D341Med (cell line): ENCODE measurements at regions not wholly inside any gene's neighbourhood (a gene's known extent, or its start where the extent isn't known, plus 50 kb on each side); places are given as distances from the start of the nearest gene placed in this dataset.
"Not testable (repeated sequence)": the region's sequence is repeated elsewhere in the genome, so short reads cannot be mapped to it uniquely, and the experiment has no call there.

Experiments
- DNase-seq: peaks from one replicate; pipeline ENCODE4 v3.0.0; 2012; ENCODE audit warnings: low spot score

DNA sequence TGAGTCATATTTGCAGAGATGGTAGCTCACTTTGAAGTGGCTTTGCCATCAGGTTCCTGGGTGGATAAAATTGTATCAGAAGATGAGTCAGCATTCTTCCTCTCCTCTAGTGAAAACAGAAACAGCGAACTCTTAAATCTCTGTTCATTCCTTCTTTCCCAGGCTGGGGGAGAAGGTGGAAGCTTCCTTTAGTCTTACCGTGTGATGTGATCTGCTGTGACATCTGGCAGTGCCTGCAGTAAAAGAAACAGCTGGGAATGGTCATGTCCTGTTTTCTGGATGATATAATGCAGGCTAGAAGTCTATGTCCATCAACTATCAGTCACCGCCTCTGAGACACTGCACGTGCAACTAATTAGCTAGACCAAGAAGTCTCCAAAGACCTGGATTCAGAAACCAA, 171.6 kb downstream of the VAPA start:
- DNase-seq: no peak

DNA sequence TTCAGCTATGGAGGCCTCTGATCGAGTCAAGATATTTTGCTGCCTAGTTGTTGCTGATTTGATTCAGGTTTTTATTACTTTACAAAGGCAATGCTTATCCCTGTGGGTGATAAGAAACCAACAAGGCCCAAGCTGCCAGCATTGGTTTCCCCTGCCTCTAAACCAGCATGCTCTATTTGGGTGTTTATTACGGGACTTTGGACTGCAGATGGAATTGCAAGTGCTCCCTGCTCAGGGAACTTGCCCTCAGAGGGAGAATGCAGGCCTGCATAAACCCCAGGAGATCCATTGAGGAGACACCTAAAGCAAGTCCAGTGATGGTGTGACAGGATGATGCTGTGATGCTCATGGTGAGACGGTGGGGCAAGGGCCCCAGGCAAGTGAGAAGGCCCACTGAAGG, 172.1 kb downstream of the VAPA start:
- DNase-seq: no peak

DNA sequence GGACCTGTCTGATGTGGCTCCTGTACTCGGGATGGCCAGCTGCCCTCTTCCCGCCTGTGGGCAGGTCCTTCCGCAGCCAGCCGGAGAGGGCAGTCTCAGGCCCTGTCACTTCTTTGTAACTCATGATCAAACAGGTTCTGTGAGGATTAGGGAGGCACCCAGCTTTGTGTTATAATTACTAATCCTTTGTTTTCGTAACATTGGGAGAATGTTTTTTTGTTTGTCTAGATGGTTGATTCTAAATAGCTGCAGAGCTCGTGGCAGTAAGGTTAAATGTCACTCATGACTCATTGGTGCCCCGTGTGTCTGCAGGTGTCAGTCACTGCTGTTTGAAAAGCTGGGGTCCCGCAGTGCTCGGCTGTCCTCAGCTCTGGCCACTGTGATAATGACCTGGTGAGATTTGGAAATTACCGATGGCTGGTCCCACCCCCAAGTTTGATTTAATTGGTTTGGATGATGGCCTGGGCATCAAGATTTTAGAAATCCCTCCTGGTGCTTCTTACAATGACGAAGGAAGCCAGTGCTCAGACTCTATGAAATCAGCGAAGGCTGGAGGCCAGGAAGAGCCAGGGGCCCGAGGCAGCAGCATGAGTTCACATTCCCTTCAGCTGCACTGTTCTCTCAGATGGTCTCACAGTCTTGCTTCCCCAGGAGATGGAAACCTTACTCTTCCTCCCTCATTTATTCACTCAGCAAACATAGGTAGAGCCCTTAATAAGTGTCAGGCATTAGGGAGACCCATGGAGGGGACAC, 172.8 kb downstream of the VAPA start:
- no peak for DNase-seq

DNA sequence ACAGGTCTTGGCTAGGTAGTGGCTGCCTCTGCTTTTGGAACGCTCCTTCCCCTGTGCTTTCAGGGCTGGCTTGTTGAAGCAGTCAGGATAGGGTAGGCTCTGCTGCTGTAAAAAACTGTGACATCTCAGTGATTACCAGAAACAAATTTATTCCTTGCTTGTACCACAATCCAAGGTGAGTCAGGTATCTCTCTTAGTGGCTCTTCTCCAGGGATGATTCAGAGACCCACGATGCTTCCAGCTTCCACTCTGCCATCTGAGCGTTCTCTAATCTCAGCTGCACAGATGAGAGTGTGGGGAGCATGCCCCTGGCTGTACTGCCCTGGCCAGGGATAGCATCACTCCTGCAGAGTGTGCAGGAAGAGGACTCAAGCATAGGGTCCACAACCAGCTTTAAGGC, 174.9 kb downstream of the VAPA start:
- DNase-seq: no peak

DNA sequence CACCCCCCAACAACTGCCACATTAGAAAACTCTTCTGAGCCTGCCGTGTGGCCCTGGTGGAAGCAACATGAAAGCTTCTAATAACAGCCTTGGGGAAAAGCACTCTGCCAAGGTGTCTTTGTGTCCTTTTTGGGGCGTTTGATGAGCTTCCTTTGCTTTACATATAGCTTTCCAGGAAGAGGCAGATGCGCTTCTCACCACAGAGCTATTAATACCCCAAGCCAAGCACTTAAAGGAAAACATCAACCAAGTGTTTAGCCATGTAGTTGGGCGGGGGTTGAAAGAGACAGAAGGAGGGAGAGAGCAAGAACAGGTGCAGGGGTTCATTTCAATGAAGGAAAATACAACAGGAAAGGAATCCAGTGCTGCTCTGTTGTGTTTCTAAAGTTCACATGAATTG, 176.1 kb downstream of the VAPA start:
- DNase-seq: no peak

DNA sequence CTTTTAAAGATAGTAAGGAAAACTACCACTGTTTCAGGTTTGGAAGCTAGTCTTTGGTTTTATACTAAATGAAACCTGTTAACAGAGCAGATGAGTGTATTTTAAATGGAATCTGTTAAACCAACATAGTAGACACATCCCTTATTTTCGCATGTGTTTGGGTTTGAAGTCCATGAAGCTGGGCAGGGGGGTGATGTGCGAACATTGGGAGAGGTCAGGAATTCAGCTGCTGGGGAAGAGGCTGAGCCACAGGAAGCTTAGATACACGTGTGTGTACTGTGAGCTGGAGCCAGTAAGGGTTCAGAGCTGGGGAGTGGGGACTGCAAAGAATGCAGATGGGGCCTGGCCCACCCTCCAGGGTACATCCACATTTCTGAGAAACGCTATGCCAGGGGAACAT, 176.9 kb downstream of the VAPA start:
- no peak for DNase-seq

DNA sequence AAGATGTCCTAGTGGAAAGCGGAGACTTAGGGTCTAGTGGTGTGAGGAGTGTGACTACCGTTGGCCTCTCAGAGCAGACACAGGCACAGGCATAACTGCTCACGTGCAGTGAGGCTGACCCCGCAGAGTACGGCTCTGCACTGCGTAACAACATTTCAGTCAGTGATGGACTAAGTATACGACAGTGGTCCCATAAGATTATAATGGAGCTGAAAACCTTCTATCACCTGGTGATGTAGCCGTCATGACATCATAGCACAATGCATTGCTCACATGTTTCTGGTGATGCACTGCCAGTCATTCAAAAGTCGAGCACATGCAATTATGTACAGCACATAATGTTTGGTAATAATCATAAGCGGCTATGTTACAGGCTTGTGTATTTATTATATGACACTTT, 179.6 kb downstream of the VAPA start:
- no peak for DNase-seq

DNA sequence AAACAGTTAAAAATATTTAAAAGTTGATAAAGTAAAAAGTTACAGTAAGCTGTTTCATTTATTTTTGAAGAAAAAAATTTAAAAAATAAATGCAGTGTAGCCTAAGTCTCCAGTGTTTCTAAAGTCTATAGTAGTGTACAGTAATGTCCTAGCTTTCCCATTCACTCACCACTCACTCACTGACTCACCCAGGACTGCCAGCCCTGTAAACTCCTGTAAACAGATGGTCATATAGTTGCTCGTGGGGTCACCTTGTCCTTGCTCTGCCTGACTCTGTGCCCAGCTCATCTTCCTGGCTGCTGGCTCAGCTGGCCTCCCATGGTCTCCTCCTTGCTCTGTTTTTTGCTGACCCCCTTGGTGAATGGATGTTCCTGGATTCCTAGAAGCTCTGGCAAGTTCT, 180.3 kb downstream of the VAPA start:
- DNase-seq: no peak

DNA sequence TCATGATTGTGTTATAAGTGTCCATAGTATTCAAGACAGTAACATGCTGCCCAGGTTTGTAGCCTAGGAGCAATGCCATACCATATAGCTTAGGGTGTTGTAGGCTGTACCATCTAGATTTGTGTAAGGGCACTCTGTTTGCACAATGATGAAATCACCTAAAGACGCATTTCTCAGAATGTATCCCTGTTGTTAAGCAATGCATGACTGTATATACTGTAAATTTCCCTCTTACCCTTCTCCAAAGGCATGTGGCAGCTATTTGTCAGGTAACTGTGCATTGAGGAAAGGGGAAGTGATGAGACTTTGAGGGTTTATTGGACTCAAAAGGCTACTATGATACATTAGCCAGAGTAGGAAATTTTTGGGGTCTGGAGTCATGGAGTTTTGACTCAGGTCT, 180.8 kb downstream of the VAPA start:
- no peak for DNase-seq

DNA sequence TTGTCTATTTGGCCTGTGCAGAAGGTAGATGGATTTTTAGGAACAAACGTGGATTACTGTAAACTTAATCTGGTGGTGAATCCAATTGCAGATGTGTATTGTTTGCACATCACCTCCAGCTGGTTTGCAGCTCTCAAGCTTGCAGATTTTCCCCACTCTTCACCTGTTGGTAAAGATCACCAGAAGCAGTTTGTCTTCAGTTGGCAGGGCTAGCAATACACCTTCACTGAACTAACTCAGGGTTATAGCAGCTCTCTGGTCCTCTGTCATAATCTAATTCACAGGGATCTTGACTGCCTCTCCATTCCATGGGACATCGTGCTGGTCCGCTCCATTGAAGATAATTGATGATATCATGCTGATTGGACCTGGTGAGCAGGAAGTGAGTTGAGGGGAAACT, 181.5 kb downstream of the VAPA start:
- DNase-seq: no peak

DNA sequence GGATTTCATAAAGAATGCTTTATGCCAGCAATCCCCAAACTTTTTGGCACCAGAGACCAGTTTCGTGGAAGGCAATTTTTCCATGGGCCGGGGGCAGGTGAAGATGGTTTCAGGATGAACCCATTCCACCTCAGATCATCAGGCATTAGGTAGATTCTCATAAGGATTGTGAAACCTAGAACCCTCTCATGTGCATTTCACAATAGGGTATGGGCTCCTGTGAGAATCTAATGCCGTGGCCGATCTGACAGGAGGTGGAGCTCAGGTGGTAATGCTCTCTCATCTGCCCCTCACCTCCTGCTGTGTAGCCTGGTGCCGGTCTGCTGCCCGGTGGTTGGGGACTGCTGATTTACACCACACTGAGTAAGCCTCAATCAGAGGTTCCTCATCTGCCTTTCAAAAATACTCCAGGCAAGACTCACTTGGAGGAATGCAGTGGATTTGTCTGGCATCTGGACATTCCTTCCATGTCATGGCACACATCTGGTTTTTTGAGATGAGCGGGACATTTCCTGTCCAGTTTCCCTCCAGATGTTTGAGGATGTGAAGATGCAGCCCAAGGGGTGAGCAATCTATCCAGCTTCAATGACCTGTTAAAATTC, 185.8 kb downstream of the VAPA start:
- DNase-seq: no peak

DNA sequence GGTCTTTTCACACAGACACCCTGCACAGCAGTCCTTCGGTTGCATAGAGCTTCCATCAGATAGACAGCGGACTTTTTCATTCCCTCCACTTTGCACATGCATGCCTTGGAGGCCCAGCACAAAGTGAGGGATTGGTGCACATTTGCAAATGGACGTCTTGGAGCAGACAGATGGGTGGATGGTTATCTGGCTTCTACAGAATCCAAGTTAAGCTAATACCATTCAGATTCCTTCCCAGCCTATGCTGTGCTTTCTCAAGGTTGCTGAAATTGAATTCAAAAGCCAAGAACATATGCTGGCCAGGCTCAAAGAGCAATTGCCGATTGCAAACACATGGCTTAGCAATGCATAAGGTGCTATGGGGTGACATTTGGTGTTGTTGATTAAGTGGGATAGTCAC, 186.4 kb downstream of the VAPA start:
- no peak for DNase-seq

DNA sequence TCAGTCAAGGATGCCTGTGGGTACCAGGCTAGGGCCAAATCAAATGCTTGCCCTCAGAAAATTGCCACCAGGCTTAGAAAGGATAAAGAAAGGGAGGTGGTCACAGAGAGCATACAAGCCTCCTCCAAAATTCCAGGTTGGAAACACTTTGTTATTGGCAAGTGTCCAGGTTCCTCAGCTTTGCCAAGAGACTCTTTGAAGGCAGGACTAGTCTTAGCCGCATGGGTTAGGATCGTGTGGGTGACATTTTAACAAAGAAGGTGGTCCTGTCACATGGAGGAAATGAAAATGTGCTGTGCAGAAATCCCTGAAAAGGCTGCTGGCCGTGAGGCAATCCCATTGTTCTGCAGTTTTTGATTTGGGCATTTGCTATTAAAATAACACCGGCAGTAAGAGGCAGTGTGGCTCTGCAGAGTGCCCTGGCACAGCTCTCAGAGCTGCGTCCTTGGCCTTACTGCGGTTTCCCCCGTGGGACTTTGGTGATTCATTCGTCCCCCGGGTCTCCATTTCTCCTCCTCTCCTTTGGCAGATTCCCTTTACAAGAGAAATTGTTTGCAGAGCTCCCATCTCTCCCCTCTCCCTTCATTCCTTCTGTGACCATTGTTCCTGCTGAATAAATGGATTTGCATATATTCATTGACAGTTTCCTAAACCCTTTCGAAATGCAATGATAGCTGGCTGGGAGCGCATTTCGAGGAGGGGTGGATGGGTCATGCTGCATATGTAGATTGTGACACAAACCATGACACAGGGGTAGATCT, 187.3 kb downstream of the VAPA start:
- DNase-seq: no peak

DNA sequence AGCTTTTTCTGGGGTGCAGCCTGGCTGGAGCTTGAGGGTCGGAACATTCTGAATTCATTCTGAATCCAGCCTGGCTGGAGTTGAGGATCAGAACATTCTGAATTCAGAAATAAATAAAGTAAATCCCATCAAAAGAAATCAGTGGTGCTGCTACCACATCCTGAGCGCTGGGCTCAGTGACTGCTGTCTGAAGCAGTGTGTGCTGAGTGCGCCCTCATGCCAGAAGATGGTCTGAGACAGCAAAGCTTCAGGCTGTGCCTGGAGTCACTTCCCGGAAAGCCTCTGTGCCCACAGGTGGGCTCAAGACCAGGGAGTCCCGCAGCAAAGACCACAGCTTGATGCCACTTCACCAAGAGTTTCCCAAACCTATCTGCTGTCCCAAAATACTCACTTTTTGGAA, 187.9 kb downstream of the VAPA start:
- DNase-seq: no peak

DNA sequence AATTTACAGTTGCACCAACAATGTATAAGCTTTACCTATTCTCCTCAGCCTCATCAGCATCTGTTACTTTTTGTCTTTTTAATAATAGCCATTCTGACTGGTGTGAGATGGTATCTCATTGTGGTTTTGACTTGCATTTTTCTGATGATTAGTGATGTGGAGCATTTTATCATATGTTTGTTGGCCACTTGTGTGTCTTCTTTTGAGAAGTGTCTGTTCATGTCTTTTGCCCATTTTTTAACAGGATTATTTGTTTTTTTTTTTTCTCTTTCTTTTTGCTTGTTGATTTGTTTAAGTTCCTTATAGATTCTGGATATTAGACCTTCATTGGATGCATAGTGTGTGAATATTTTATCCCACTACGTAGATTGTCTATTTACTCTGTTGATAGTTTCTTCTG, 191.3 kb downstream of the VAPA start:
- not testable (repeated sequence) for DNase-seq

DNA sequence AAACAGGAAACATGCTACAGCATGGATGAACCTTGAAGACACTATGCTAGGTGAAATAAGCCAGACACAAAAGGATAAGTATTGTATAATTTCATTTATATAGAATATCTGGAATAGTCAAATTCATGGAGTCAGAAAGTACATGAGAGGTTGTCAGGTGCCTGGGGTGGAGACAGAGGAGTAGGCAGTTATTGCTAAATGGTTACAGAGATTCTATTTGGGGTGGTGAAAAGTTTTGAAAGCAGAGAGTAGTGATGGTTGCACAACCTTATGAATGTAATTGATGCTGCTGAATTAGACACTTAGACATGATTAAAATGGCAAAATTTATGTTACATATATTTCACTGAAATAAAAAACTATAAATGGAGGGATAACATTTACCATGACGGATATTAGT, 197.4 kb downstream of the VAPA start:
- DNase-seq: no peak

DNA sequence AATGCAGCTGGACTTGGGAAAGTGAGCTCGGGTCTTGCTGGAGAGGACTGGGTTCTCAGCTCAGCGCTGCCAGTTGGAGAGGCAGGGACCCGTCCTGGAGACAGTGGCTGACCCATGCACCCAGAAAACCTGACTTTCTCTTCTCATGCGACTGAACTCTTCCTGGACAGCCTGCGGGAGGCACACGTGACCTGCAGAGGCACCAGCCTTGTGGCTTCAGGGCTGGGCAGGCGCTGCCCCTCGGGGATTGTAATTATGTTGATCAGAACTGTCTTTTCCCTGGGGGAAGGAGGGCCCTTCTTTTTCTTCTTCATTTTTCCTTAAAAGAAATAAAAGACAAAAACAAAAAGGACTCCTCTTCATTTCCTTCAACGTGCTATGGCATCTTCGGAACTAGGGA, 198.1 kb downstream of the VAPA start:
- no peak for DNase-seq

DNA sequence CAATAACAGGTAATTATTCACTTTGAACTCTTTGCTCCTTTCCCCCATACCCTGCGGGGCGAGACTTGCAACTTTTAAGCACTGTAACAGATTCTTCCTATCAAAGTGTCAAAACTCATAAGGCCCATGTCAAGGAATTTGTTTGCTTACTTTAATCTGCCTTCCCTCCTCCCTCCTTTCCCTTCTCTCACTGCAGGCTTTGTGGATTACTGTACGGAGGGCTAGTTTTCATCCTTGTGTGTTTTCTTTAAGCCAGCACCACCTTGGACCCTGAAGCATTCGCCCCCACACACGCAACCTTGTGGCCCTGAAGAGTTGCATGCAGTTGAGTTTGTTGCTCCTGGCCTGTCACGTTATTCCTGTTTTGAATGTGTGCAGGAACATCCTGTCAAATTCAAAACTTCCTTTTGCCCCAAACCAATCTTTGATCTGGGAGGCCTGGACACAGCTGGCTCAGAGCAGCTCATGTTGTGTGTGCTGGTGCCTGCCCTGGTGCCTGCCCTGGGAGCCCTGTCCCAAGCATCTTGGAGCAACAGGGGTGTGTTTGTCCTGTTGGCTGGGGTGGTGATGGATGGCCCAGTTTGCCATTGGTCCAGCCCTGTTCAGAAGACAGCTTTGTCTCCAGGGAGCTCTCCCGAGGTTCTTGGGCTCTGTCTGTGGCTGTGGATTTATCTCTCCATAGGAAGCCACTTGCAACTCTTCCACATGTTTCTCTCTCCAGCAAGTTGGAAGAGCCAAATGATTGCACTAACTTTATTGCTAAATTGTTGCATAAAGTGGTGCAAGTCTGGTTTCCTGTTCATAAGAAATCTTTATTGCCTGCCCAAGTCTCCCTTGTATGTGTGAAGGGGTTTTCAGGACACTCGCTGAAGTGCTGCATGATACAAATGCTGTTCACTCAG, 199.6 kb downstream of the VAPA start:
- no peak for DNase-seq

DNA sequence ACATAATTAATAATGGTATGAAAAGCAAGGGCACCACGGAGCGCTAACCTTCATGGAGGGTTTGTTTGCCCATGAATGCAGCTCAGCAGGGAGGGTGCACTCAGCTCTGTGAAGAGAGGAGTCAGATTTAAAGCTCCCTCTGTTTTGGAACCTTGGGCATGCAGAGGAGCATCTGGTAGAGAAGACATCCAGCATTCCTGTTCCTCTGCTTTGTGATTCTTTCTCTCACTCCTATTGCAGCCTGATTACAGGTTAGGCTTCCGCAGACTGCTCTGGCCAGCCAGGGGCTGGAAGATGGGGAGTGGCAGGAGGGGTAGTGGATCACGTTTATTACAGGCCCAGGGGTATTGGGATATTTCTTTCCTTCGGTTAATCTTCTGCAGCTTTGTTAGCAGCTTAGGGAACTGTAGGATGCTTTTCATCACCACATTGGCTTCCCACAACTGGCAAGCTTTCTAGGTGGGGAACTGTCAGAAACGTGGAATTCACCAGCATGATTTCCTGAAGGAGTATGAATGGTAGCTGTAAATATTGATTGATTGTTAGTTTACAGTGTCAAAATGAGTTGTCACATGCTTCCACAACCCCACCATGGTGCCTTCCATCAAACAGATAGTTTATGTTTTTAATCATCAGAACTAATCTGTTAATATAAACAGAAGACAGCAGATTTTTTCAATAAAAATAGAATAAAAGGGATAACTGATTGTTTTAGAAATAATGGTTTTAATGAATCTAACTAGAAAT, 201.1 kb downstream of the VAPA start:
- DNase-seq: no peak

DNA sequence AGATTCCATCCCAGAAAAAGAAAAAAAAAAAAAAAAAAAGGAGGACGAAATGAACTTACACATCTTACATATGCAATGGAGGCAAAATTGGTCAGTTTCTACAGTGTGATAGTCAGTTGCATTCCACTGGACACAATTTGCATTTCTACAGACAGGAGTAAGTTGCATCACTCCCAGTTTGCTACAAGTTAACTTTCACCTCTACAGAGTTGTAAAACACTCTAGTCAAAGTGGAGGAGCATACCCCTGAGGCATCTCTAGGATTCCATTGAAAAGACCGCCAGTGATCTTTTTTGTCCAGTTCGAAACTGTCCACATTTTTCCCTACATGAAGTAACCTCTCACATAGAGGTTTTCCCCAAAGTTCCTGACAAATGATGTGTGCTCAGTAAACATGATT, 202.8 kb downstream of the VAPA start:
- DNase-seq: no peak

DNA sequence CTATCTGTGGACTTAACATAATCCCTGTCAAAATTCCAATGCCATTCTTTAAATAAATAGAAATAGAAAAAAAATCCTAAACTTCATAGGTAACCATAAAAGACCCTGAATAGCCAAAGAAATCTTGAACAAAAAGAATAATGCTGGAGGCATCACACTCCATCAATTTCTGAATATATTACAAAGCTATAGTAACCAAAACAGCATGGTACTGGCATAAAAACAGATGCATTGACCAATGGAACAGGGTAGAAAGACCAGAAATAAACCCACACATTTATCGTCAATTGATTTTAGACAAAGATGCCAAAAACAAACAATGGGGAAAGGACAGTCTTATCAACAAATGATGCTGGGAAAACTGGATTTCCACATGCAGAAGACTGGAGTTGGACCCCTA, 205.7 kb downstream of the VAPA start:
- no peak for DNase-seq

DNA sequence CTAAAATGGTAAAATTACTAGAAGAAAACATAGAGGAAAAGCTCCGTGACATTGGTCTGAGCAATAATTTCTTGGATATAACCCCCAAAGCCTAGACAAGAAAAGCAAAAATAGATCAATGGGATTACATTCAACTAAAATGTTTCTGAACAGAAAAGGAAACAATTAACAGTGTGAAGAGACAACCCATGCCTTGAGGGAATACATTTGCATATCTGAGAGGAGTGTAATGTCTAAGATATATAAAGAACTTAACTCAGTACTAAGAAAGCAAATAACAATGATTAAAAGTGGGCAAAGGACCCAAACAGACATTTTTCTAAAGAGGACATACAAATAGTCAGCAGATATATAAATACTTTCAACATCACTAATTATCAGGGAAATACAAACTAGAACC, 206.2 kb downstream of the VAPA start:
- no peak for DNase-seq
